NB4 (cell line): ENCODE measurements at regions not wholly inside any gene's neighbourhood (a gene's known extent, or its start where the extent isn't known, plus 50 kb on each side); places are given as distances from the start of the nearest gene placed in this dataset.

Source experiments
- CTCF ChIP-seq: IDR thresholded peaks from one replicate; pipeline ENCODE4 v1.5.1; 2012; ENCODE audit warnings: low read depth, low read length
- MYC ChIP-seq: IDR thresholded peaks from 2 replicates; pipeline ENCODE4 v1.6.1; 2011; ENCODE audit warnings: low read depth, low read length

GRCh38 chr9:15086778-15087324, 176.6 kb upstream of the FREM1 start:
- no peak for TF ChIP-seq CTCF
- TF ChIP-seq MYC = no peak
